NCI-H748 (cell line): ENCODE measurements at regions not wholly inside any gene's neighbourhood (a gene's known extent, or its start where the extent isn't known, plus 50 kb on each side); places are given as distances from the start of the nearest gene placed in this dataset.
"Not testable (repeated sequence)": the region's sequence is repeated elsewhere in the genome, so short reads cannot be mapped to it uniquely, and the experiment has no call there.

ENCODE experiments used
- DNase-seq: peaks from one replicate; lab custom pipeline; 2025; ENCODE audit not compliant: unreplicated experiment; lab: John Stamatoyannopoulos, UW

GRCh38 chr2:131822237-131822721 lies 294.6 kb downstream of the CCDC74A start:
- not testable (repeated sequence) for DNase-seq

GRCh38 chr2:131823058-131823457 lies 295.4 kb downstream of the CCDC74A start:
- DNase-seq: not testable (repeated sequence)

GRCh38 chr2:131824986-131825385 lies 297.3 kb downstream of the CCDC74A start:
- not testable (repeated sequence) for DNase-seq

GRCh38 chr2:131827481-131828163 lies 299.9 kb downstream of the CCDC74A start:
- DNase-seq: no peak

GRCh38 chr2:131828164-131828561 lies 300.5 kb downstream of the CCDC74A start:
- no peak for DNase-seq

- not testable (repeated sequence) for DNase-seq
Measured at GRCh38 chr2:131828633-131829455, 301.2 kb downstream of the CCDC74A start.

GRCh38 chr2:131829456-131830241 lies 302.0 kb downstream of the CCDC74A start:
- not testable (repeated sequence) for DNase-seq

- peak; percentile 26 for DNase-seq
Measured at GRCh38 chr2:131830242-131830945, 302.7 kb downstream of the CCDC74A start.

- not testable (repeated sequence) for DNase-seq
Measured at GRCh38 chr2:131830946-131831310, 303.2 kb downstream of the CCDC74A start.

- DNase-seq: not testable (repeated sequence)
Measured at GRCh38 chr2:131831450-131832208, 303.9 kb downstream of the CCDC74A start.

GRCh38 chr2:131832209-131832780 lies 304.6 kb downstream of the CCDC74A start:
- not testable (repeated sequence) for DNase-seq

- not testable (repeated sequence) for DNase-seq
Measured at GRCh38 chr2:131832917-131833316, 305.2 kb downstream of the CCDC74A start.

GRCh38 chr2:131833367-131834202 lies 305.9 kb downstream of the CCDC74A start:
- not testable (repeated sequence) for DNase-seq

GRCh38 chr2:131834203-131835020 lies 306.7 kb downstream of the CCDC74A start:
- DNase-seq: not testable (repeated sequence)

- DNase-seq: not testable (repeated sequence)
Measured at GRCh38 chr2:131835022-131835421, 307.3 kb downstream of the CCDC74A start.

GRCh38 chr2:131835621-131836091 lies 308.0 kb downstream of the CCDC74A start:
- no peak for DNase-seq

- not testable (repeated sequence) for DNase-seq
Measured at GRCh38 chr2:131836116-131836515, 308.4 kb downstream of the CCDC74A start.

GRCh38 chr2:131844044-131844443 lies 316.4 kb downstream of the CCDC74A start:
- DNase-seq: not testable (repeated sequence)
